OCI-LY3 (cell line): ENCODE measurements at regions not wholly inside any gene's neighbourhood (a gene's known extent, or its start where the extent isn't known, plus 50 kb on each side); places are given as distances from the start of the nearest gene placed in this dataset.

Source experiments
- H2AFZ ChIP-seq: fragments of 200-600, 300-600 bp; shearing (Covaris generic); 2 replicates; pipeline ENCODE4 v1.6.0; 2014; ENCODE audit warnings: antibody characterized with exemption, low read depth, low read length
- H3K27ac ChIP-seq: fragments of 200-600, 300-600 bp; sonication (generic); 2 replicates; pipeline ENCODE4 v1.5.1; 2014; ENCODE audit warnings: mild to moderate bottlenecking, low read length, moderate library complexity, mixed read lengths
- H3K27me3 ChIP-seq: fragments of 200-600, 300-600 bp; sonication (generic); 2 replicates; pipeline ENCODE4 v1.6.1; 2014; ENCODE audit warnings: low read depth, low read length, mixed read lengths
- H3K36me3 ChIP-seq: fragments of 200-600, 300-600 bp; sonication (generic); replicated peaks from 2 replicates; pipeline ENCODE3; 2014; ENCODE audit warnings: low read depth, low read length, mixed read lengths
- H3K4me1 ChIP-seq: fragments of 300-600, 200-600 bp; sonication (generic); 2 replicates; pipeline ENCODE4 v1.6.1; 2014; ENCODE audit warnings: low read length, mixed read lengths
- H3K4me2 ChIP-seq: fragments of 200-600, 300-600 bp; sonication (generic); 2 replicates; pipeline ENCODE4 v1.6.1; 2014; ENCODE audit warnings: low read length, mixed read lengths
- H3K4me3 ChIP-seq: fragments of 300-600, 200-600 bp; sonication (generic); 2 replicates; pipeline ENCODE4 v1.5.1; 2014; ENCODE audit warnings: antibody characterized with exemption, mild to moderate bottlenecking, low read length, moderate library complexity
- H3K79me2 ChIP-seq: fragments of 300-600, 200-600 bp; shearing (Covaris generic); 2 replicates; pipeline ENCODE4 v1.6.1; 2014; ENCODE audit warnings: mild to moderate bottlenecking, low read length, mixed read lengths
- H3K9ac ChIP-seq: fragments of 300-600, 200-600 bp; shearing (Covaris generic); 2 replicates; pipeline ENCODE4 v1.6.0; 2014; ENCODE audit warnings: mild to moderate bottlenecking, low read length, moderate library complexity
- H3K9me3 ChIP-seq: fragments of 200-600, 300-600 bp; shearing (Covaris generic); 2 replicates; pipeline ENCODE4 v1.6.1; 2014; ENCODE audit warnings: low read length, mixed read lengths; ENCODE audit not compliant: insufficient read depth
- H4K20me1 ChIP-seq: fragments of 200-600, 300-600 bp; sonication (generic); 2 replicates; pipeline ENCODE4 v1.6.1; 2016; ENCODE audit warnings: low read length, mixed read lengths; ENCODE audit not compliant: insufficient read depth
- CTCF ChIP-seq: fragments of 200-600, 300-600 bp; sonication (generic); IDR thresholded peaks from 2 replicates; pipeline ENCODE4 v1.5.1; 2014; ENCODE audit warnings: antibody characterized with exemption, low read length, low read depth
- EZH2phosphoT487 ChIP-seq: fragments of 200-600 bp; shearing (Covaris generic); IDR thresholded peaks from 2 replicates; pipeline ENCODE4 v1.6.1; 2018; ENCODE audit warnings: antibody characterized with exemption, mixed run types, low read depth

- no peaks in the 10 kb centered on the region for H3K27me3 ChIP-seq
- no peak overlapping the region for H3K27ac ChIP-seq
- no peak overlapping the region for H3K4me2 ChIP-seq
- no peaks in the 10 kb centered on the region for H3K36me3 ChIP-seq
- H2AFZ ChIP-seq: no peak overlapping the region
- no peaks in the 10 kb centered on the region for H3K79me2 ChIP-seq
- TF ChIP-seq EZH2phosphoT487: no peak
- no peak for TF ChIP-seq CTCF
- no peak overlapping the region for H3K9ac ChIP-seq
- no peaks in the 10 kb centered on the region for H4K20me1 ChIP-seq
- H3K9me3 ChIP-seq: no peaks in the 10 kb centered on the region
- no peak overlapping the region for H3K4me3 ChIP-seq
- H3K4me1 ChIP-seq: no peaks in the 10 kb centered on the region
Observed at GRCh38 chr2:216787851-216788540, 71.9 kb downstream of the TNP1 start.

GRCh38 chr2:216786676-216787075 lies 73.2 kb downstream of the TNP1 start:
- Histone ChIP-seq H3K27me3 (no peaks in the 10 kb centered on the region), H2AFZ (no peak overlapping the region), H3K4me3 (no peak overlapping the region), H3K9me3 (no peaks in the 10 kb centered on the region), H3K4me1 (no peaks in the 10 kb centered on the region), H4K20me1 (no peaks in the 10 kb centered on the region), H3K9ac (no peak overlapping the region), H3K27ac (no peak overlapping the region), H3K79me2 (no peaks in the 10 kb centered on the region), H3K36me3 (no peaks in the 10 kb centered on the region), H3K4me2 (no peak overlapping the region)
- TF ChIP-seq EZH2phosphoT487: no peak
- no peak for TF ChIP-seq CTCF

GRCh38 chr2:216784456-216784855 lies 75.4 kb downstream of the TNP1 start:
- H3K9me3 ChIP-seq: no peaks in the 10 kb centered on the region
- no peak overlapping the region for H3K27ac ChIP-seq
- no peak overlapping the region for H3K4me2 ChIP-seq
- H3K4me1 ChIP-seq: no peaks in the 10 kb centered on the region
- no peak for TF ChIP-seq EZH2phosphoT487
- no peak overlapping the region for H2AFZ ChIP-seq
- no peaks in the 10 kb centered on the region for H3K27me3 ChIP-seq
- H3K79me2 ChIP-seq: no peaks in the 10 kb centered on the region
- H3K36me3 ChIP-seq: no peaks in the 10 kb centered on the region
- H4K20me1 ChIP-seq: no peaks in the 10 kb centered on the region
- no peak overlapping the region for H3K9ac ChIP-seq
- no peak overlapping the region for H3K4me3 ChIP-seq

- no peaks in the 10 kb centered on the region for H3K27me3 ChIP-seq
- no peaks in the 10 kb centered on the region for H3K36me3 ChIP-seq
- no peak overlapping the region for H3K4me3 ChIP-seq
- H3K9me3 ChIP-seq: no peaks in the 10 kb centered on the region
- no peaks in the 10 kb centered on the region for H3K4me1 ChIP-seq
- H3K4me2 ChIP-seq: no peak overlapping the region
- H2AFZ ChIP-seq: no peak overlapping the region
- no peaks in the 10 kb centered on the region for H3K79me2 ChIP-seq
- no peak overlapping the region for H3K9ac ChIP-seq
- TF ChIP-seq CTCF (no peak), EZH2phosphoT487 (no peak)
- no peaks in the 10 kb centered on the region for H4K20me1 ChIP-seq
- no peak overlapping the region for H3K27ac ChIP-seq
Observed at GRCh38 chr2:216781709-216782108, 78.2 kb downstream of the TNP1 start.
